ENCODE measurements at regions not wholly inside any gene's neighbourhood (a gene's known extent, or its start where the extent isn't known, plus 50 kb on each side); places are given as distances from the start of the nearest gene placed in this dataset.

DNA sequence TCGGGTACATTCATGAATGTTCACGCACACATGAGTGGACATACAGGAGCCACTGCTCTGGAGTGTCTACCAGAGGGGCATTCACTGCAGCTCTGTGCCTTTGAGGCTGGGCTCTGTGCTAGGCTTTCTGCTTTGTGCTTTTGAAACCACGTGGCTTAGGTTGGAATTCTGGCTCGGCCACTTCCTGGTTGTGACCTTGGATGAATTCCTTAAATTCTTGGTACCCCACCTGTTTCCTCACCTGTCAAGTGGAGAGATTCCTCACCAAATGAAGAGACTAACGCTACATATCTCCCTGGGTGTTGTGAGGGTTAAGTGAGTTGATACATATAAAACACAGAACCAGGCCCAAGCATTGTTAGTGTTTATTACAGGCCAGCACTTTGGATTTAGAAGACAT is 842.8 kb downstream of the VRK1 start:
- Mint-ChIP-seq H3K36me3 (ENCODE audit: low read depth, unreplicated experiment) (no peaks in the 10 kb centered on the region), H3K9me3 (ENCODE audit: unreplicated experiment) (peaks cover 3% of the 10 kb centered on the region), H3K4me1 (ENCODE audit: low read depth, unreplicated experiment) (no peaks in the 10 kb centered on the region), H3K27ac (ENCODE audit: unreplicated experiment) (no peak overlapping the region), H3K27me3 (ENCODE audit: low read depth, unreplicated experiment) (peaks cover 29% of the 10 kb centered on the region), H3K4me3 (ENCODE audit: unreplicated experiment) (no peak overlapping the region)
- Histone ChIP-seq H3K27ac (ENCODE audit: low read depth, low read length) (no peak overlapping the region), H3K4me3 (ENCODE audit: insufficient read depth, low read depth, low read length) (no peak overlapping the region), H3K27me3 (ENCODE audit: insufficient read depth, low read length) (no peaks in the 10 kb centered on the region), H3K36me3 (ENCODE audit: insufficient read depth, low read length) (no peaks in the 10 kb centered on the region), H3K9me3 (ENCODE audit: insufficient read depth, low read depth, low read length) (no peaks in the 10 kb centered on the region), H3K79me2 (ENCODE audit: insufficient read depth, low read length) (no peaks in the 10 kb centered on the region), H3K4me2 (ENCODE audit: low read length) (no peak overlapping the region), H3K4me1 (ENCODE audit: insufficient read depth, low read length) (no peaks in the 10 kb centered on the region), H4K20me1 (ENCODE audit: insufficient read depth, low read length) (no peaks in the 10 kb centered on the region), H3K9ac (ENCODE audit: low read length) (no peak overlapping the region), H2AFZ (ENCODE audit: low read depth, low read length) (no peak overlapping the region)
- DNase-seq (ENCODE audit: low read depth) (no peak), FAIRE-seq (no peak)
- no peak for TF ChIP-seq EZH2 (IDR thresholded peaks at IDR 0.05; ENCODE audit: insufficient read depth, low read length)
- TF ChIP-seq, protein P1, sequence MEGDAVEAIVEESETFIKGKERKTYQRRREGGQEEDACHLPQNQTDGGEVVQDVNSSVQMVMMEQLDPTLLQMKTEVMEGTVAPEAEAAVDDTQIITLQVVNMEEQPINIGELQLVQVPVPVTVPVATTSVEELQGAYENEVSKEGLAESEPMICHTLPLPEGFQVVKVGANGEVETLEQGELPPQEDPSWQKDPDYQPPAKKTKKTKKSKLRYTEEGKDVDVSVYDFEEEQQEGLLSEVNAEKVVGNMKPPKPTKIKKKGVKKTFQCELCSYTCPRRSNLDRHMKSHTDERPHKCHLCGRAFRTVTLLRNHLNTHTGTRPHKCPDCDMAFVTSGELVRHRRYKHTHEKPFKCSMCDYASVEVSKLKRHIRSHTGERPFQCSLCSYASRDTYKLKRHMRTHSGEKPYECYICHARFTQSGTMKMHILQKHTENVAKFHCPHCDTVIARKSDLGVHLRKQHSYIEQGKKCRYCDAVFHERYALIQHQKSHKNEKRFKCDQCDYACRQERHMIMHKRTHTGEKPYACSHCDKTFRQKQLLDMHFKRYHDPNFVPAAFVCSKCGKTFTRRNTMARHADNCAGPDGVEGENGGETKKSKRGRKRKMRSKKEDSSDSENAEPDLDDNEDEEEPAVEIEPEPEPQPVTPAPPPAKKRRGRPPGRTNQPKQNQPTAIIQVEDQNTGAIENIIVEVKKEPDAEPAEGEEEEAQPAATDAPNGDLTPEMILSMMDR (IDR thresholded peaks at IDR 0.05; ENCODE audit: insufficient read depth, low read depth, low read length): no peak

DNA sequence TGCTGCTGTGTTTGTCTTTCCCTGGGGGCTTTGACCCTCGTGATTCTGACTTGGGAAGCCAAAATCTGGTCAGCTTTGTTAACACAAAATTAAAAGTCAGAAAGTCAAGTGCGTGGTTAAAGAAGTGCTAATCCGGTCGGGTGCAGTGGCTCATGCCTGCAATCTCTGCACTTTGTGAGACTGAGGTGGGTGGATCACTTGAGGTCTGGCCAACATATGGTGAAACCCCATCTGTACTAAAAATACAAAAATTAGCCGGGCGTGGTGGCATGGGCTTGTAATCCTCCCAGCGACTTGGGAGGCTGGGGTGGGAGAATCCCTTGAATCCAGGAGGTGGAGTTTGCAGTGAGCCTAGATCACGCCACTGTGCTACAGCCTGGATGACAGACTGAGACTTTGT is 844.6 kb downstream of the VRK1 start:
- H3K9me3 Mint-ChIP-seq (ENCODE audit: unreplicated experiment): peaks cover 3% of the 10 kb centered on the region
- no peak for TF ChIP-seq EZH2 (IDR thresholded peaks at IDR 0.05; ENCODE audit: insufficient read depth, low read length)
- TF ChIP-seq, protein P1 (IDR thresholded peaks at IDR 0.05; ENCODE audit: insufficient read depth, low read depth, low read length): no peak
- H3K36me3 ChIP-seq (ENCODE audit: insufficient read depth, low read length): no peaks in the 10 kb centered on the region
- no peaks in the 10 kb centered on the region for H3K4me1 Mint-ChIP-seq (ENCODE audit: low read depth, unreplicated experiment)
- DNase-seq (ENCODE audit: low read depth): no peak
- H3K79me2 ChIP-seq (ENCODE audit: insufficient read depth, low read length): no peaks in the 10 kb centered on the region
- no peaks in the 10 kb centered on the region for H3K27me3 ChIP-seq (ENCODE audit: insufficient read depth, low read length)
- H3K4me3 Mint-ChIP-seq (ENCODE audit: unreplicated experiment): no peak overlapping the region
- H3K36me3 Mint-ChIP-seq (ENCODE audit: low read depth, unreplicated experiment): no peaks in the 10 kb centered on the region
- H3K9me3 ChIP-seq (ENCODE audit: insufficient read depth, low read depth, low read length): no peaks in the 10 kb centered on the region
- H3K27ac ChIP-seq (ENCODE audit: low read depth, low read length): no peak overlapping the region
- H3K4me1 ChIP-seq (ENCODE audit: insufficient read depth, low read length): no peaks in the 10 kb centered on the region
- H3K4me2 ChIP-seq (ENCODE audit: low read length): no peak overlapping the region
- no peaks in the 10 kb centered on the region for H4K20me1 ChIP-seq (ENCODE audit: insufficient read depth, low read length)
- H3K27me3 Mint-ChIP-seq (ENCODE audit: low read depth, unreplicated experiment): peaks cover 18% of the 10 kb centered on the region
- FAIRE-seq: no peak
- H3K27ac Mint-ChIP-seq (ENCODE audit: unreplicated experiment): no peak overlapping the region
- no peak overlapping the region for H3K9ac ChIP-seq (ENCODE audit: low read length)
- H3K4me3 ChIP-seq (ENCODE audit: insufficient read depth, low read depth, low read length): no peak overlapping the region
- H2AFZ ChIP-seq (ENCODE audit: low read depth, low read length): no peak overlapping the region

DNA sequence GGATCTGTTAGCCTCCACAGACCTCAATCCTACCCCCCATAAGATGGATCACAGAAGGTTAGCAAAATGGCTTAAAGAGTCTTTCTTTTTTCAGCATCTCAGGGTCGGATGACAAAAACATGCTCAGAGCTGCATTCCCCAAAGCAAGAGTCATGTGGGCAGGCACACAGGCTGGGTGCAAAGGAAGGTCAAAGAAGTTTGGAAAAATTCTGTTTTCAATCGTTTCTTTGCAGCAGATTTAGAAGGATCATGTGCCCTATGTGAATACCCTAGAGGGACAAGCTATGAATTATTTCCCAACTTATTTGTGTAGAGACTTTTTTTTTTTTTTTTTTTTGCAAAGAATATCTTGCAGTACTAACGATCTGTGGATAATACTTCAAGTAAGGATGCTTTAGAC is 845.4 kb downstream of the VRK1 start:
- no peak overlapping the region for H3K27ac ChIP-seq (ENCODE audit: low read depth, low read length)
- no peaks in the 10 kb centered on the region for H3K36me3 ChIP-seq (ENCODE audit: insufficient read depth, low read length)
- no peak overlapping the region for H3K4me3 ChIP-seq (ENCODE audit: insufficient read depth, low read depth, low read length)
- no peak for TF ChIP-seq EZH2 (IDR thresholded peaks at IDR 0.05; ENCODE audit: insufficient read depth, low read length)
- TF ChIP-seq, protein P1 (IDR thresholded peaks at IDR 0.05; ENCODE audit: insufficient read depth, low read depth, low read length): no peak
- Mint-ChIP-seq H3K9me3 (ENCODE audit: unreplicated experiment) (peaks cover 3% of the 10 kb centered on the region), H3K27me3 (ENCODE audit: low read depth, unreplicated experiment) (peaks cover 13% of the 10 kb centered on the region), H3K27ac (ENCODE audit: unreplicated experiment) (no peak overlapping the region), H3K4me3 (ENCODE audit: unreplicated experiment) (no peak overlapping the region), H3K36me3 (ENCODE audit: low read depth, unreplicated experiment) (no peaks in the 10 kb centered on the region), H3K4me1 (ENCODE audit: low read depth, unreplicated experiment) (no peaks in the 10 kb centered on the region)
- FAIRE-seq: no peak
- H4K20me1 ChIP-seq (ENCODE audit: insufficient read depth, low read length): no peaks in the 10 kb centered on the region
- H3K9me3 ChIP-seq (ENCODE audit: insufficient read depth, low read depth, low read length): no peaks in the 10 kb centered on the region
- no peaks in the 10 kb centered on the region for H3K4me1 ChIP-seq (ENCODE audit: insufficient read depth, low read length)
- H3K4me2 ChIP-seq (ENCODE audit: low read length): no peak overlapping the region
- no peaks in the 10 kb centered on the region for H3K79me2 ChIP-seq (ENCODE audit: insufficient read depth, low read length)
- H3K27me3 ChIP-seq (ENCODE audit: insufficient read depth, low read length): no peaks in the 10 kb centered on the region
- no peak for DNase-seq (ENCODE audit: low read depth)
- no peak overlapping the region for H2AFZ ChIP-seq (ENCODE audit: low read depth, low read length)
- H3K9ac ChIP-seq (ENCODE audit: low read length): no peak overlapping the region

Measured in astrocyte (in vitro differentiated cells and primary cell).